PC-3 (cell line): ENCODE measurements at regions not wholly inside any gene's neighbourhood (a gene's known extent, or its start where the extent isn't known, plus 50 kb on each side); places are given as distances from the start of the nearest gene placed in this dataset.

Source experiments
- ATAC-seq: fragments of 200-7000 bp; cut with Tn5 transposase; 2 replicates; pipeline ENCODE4 v1.9.1; 2020; ENCODE audit warnings: mild to moderate bottlenecking, moderate library complexity
- BruUV-seq: library from RNA; stranded (reverse); fragments of 400-500 nt; replicated peaks from 2 replicates; lab custom pipeline; 2021; lab: Mats Ljungman, UMichigan
- CTCF ChIA-PET: fragments of 300-600 bp; sonication (Branson Sonifier 250); formaldehyde crosslinking; loops from one replicate; lab custom pipeline; 2022; ENCODE audit warnings: antibody characterized with exemption; lab: Charles Lee
- POLR2A ChIA-PET: fragments of 300-600 bp; sonication (Branson Sonifier 250); formaldehyde crosslinking; loops from one replicate; lab custom pipeline; 2022; ENCODE audit warnings: antibody characterized with exemption; ENCODE audit not compliant: unreplicated experiment; lab: Charles Lee
- DNase-seq: peaks from one replicate; pipeline ENCODE4 v3.0.0-alpha.2; 2015
- H2AFZ ChIP-seq: fragments of 300-600 bp; sonication (generic); 2 replicates; pipeline ENCODE4 v1.6.0; 2016; ENCODE audit warnings: antibody characterized with exemption, low read length
- H3F3A ChIP-seq: fragments of 300-600 bp; sonication (generic); one replicate; pipeline ENCODE4 v1.6.0; 2017; ENCODE audit warnings: antibody characterized with exemption, low read length, control low read depth, mild to moderate bottlenecking; ENCODE audit not compliant: unreplicated experiment
- H3K27ac ChIP-seq: fragments of 300-600 bp; sonication (generic); 2 replicates; pipeline ENCODE4 v1.5.1; 2016; ENCODE audit warnings: mild to moderate bottlenecking, low read length
- H3K27me3 ChIP-seq: fragments of 300-600 bp; sonication (generic); 2 replicates; pipeline ENCODE4 v1.6.1; 2016; ENCODE audit warnings: low read length, mixed read lengths
- H3K36me3 ChIP-seq: fragments of 300-600 bp; sonication (generic); 2 replicates; pipeline ENCODE4 v1.6.1; 2016; ENCODE audit warnings: low read depth, mixed run types, low read length, mixed read lengths
- H3K4me1 ChIP-seq: fragments of 300-600 bp; sonication (generic); 2 replicates; pipeline ENCODE4 v1.5.1; 2016; ENCODE audit warnings: low read length; ENCODE audit not compliant: insufficient read depth
- H3K4me2 ChIP-seq: fragments of 300-600 bp; sonication (generic); 2 replicates; pipeline ENCODE4 v1.6.0; 2016; ENCODE audit warnings: low read length
- H3K4me3 ChIP-seq: fragments of 300-600 bp; sonication (generic); 2 replicates; pipeline ENCODE4 v1.5.1; 2016; ENCODE audit warnings: mild to moderate bottlenecking, low read length, mixed read lengths
- H3K79me2 ChIP-seq: fragments of 300-600 bp; sonication (generic); 2 replicates; pipeline ENCODE4 v1.6.1; 2017; ENCODE audit warnings: low read length, mixed read lengths
- H3K9ac ChIP-seq: fragments of 300-600 bp; sonication (generic); 2 replicates; pipeline ENCODE4 v1.6.0; 2016; ENCODE audit warnings: mild to moderate bottlenecking, low read length
- H3K9me2 ChIP-seq: fragments of 300-600 bp; sonication (generic); replicated peaks from 2 replicates; pipeline ENCODE4 v1.6.1; 2016; ENCODE audit warnings: mixed run types, low read length, mixed read lengths
- H3K9me3 ChIP-seq: fragments of 300-600 bp; sonication (generic); 2 replicates; pipeline ENCODE4 v1.6.1; 2016; ENCODE audit warnings: low read length, mixed read lengths
- H4K20me1 ChIP-seq: fragments of 300-600 bp; sonication (generic); 2 replicates; pipeline ENCODE4 v1.6.1; 2016; ENCODE audit warnings: low read length, mixed read lengths
- EZH2 ChIP-seq: fragments of 300-600 bp; sonication (generic); IDR thresholded peaks from one replicate; pipeline ENCODE4 v1.6.1; 2017; ENCODE audit warnings: antibody characterized with exemption, mild to moderate bottlenecking, low read length; ENCODE audit not compliant: unreplicated experiment
- EZH2phosphoT487 ChIP-seq: fragments of 300-600 bp; sonication (generic); IDR thresholded peaks from 2 replicates; pipeline ENCODE4 v1.6.1; 2018; ENCODE audit warnings: mild to moderate bottlenecking, antibody characterized with exemption, low read length, borderline replicate concordance
- intact Hi-C: fragments of 100-400 bp; cut with micrococcal nuclease; formaldehyde crosslinking; loops from 2 replicates; pipeline ENCODE4 v1.9.0; 2023
- TF ChIP-seq, protein P1 (sequence below): fragments of 300-600 bp; sonication (generic); conservative IDR thresholded peaks from 2 replicates; pipeline ENCODE4 v1.5.1; 2017; ENCODE audit warnings: antibody characterized with exemption, low read depth, mild to moderate bottlenecking, low read length

DNA sequence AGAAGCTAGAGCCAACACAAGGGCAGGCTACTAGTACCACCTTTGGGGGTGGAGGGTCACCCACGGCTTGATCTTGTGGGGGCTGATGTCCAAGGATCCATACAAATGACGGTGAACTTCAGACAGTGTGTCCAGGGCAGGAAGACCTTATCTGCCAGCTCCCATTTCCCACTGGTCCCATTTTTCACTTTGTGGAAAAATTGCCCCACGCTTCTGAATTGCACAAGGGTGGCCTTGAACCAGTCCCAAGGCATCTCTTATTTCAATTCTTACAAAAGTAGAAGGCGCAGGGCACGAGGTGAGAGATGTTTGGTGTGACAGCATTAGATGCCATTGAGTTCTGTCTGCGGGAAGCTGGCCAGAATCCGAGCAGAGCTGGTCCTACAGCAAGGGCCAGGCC lies 252.7 kb upstream of the CELF2 start:
- POLR2A ChIA-PET, result no interaction called here

DNA sequence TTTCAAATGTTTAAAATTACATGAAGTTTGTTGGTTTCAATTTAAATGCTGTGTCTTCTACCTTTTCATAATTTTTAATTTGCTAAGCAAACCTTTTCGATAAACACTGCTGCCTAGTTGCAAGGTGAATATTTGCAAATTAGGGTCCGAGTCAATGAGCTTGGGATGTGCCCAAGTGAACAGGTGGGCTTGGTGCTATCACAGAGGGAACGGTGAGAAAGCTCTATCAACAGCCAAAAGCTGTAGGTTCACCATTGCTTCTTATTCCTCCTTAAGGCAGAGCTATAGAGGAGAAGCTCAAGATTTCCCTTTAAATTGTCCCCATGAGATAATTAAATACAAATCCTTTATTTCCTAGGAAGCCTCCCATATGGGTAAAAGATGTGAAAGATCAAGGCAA lies 245.3 kb upstream of the CELF2 start:
- H3K27me3 ChIP-seq, result no peaks in the 10 kb centered on the region
- CTCF ChIA-PET, result no interaction called here
- no peak overlapping the region for H3K27ac ChIP-seq
- no TSS peak for BruUV-seq
- H3K4me2 ChIP-seq, result no peak overlapping the region
- H3K4me1 ChIP-seq, result no peaks in the 10 kb centered on the region
- no peaks in the 10 kb centered on the region for H3K79me2 ChIP-seq
- no peak for TF ChIP-seq EZH2
- TF ChIP-seq, protein P1, sequence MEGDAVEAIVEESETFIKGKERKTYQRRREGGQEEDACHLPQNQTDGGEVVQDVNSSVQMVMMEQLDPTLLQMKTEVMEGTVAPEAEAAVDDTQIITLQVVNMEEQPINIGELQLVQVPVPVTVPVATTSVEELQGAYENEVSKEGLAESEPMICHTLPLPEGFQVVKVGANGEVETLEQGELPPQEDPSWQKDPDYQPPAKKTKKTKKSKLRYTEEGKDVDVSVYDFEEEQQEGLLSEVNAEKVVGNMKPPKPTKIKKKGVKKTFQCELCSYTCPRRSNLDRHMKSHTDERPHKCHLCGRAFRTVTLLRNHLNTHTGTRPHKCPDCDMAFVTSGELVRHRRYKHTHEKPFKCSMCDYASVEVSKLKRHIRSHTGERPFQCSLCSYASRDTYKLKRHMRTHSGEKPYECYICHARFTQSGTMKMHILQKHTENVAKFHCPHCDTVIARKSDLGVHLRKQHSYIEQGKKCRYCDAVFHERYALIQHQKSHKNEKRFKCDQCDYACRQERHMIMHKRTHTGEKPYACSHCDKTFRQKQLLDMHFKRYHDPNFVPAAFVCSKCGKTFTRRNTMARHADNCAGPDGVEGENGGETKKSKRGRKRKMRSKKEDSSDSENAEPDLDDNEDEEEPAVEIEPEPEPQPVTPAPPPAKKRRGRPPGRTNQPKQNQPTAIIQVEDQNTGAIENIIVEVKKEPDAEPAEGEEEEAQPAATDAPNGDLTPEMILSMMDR, result no peak
- no peak for TF ChIP-seq EZH2phosphoT487
- POLR2A ChIA-PET, result no interaction called here
- intact Hi-C loops, result no loop called here
- H3K36me3 ChIP-seq, result no peaks in the 10 kb centered on the region
- no peak for DNase-seq
- H3K9me2 ChIP-seq, result no peaks in the 10 kb centered on the region
- H3K9me3 ChIP-seq, result no peaks in the 10 kb centered on the region
- no peak overlapping the region for H2AFZ ChIP-seq
- no peak overlapping the region for H3K4me3 ChIP-seq
- H4K20me1 ChIP-seq, result no peaks in the 10 kb centered on the region
- no peak overlapping the region for H3K9ac ChIP-seq
- H3F3A ChIP-seq, result no peaks in the 10 kb centered on the region
- no peak for ATAC-seq

More for the DNA sequence above, 252.7 kb upstream of the CELF2 start:
- Histone ChIP-seq H3K4me1 (no peaks in the 10 kb centered on the region), H3K4me3 (no peak overlapping the region), H4K20me1 (no peaks in the 10 kb centered on the region), H3K9ac (no peak overlapping the region), H3F3A (no peaks in the 10 kb centered on the region), H3K79me2 (no peaks in the 10 kb centered on the region), H3K4me2 (no peak overlapping the region), H2AFZ (no peak overlapping the region), H3K27me3 (no peaks in the 10 kb centered on the region), H3K36me3 (no peaks in the 10 kb centered on the region), H3K9me3 (no peaks in the 10 kb centered on the region), H3K9me2 (no peaks in the 10 kb centered on the region), H3K27ac (no peak overlapping the region)
- intact Hi-C loops, result no loop called here
- CTCF ChIA-PET, result no interaction called here
- TF ChIP-seq, protein P1, result no peak
- TF ChIP-seq EZH2phosphoT487, result no peak
- no peak for TF ChIP-seq EZH2
- no peak for DNase-seq
- ATAC-seq, result no peak
- BruUV-seq, result no TSS peak

DNA sequence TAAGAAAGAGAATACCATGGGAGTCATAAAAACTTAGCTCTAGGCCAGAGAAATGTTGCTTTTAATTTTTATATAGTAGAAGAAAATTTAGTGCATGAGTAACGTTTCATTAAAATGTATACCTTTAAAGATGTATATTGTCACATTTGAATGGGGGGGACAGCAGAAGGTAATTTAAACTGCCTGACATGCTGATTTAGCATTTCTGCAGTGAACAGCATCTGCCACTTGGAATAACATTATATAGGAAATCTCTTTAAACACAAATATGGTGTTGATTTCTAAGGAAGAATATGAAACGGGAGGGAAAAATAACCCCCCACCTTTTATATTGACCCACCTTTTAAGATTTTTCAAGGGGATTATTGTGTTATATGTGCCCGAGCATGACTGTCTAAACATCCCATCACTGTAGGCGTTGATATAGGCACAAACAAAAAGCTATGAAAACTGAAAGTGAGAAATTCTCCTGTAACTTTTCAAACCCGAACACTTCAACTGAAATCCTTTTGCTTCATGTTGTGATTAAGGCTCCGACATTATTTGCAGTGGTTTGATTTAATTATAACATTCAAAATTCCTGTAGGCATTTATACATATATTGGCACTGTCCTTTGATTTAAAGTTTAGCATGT lies 244.7 kb upstream of the CELF2 start:
- ChIA-PET CTCF (no interaction called here), POLR2A (no interaction called here)
- ATAC-seq (no peak), DNase-seq (no peak)
- no peak overlapping the region for H3K4me2 ChIP-seq
- H3K4me1 ChIP-seq, result no peaks in the 10 kb centered on the region
- H3K36me3 ChIP-seq, result no peaks in the 10 kb centered on the region
- H3F3A ChIP-seq, result no peaks in the 10 kb centered on the region
- H2AFZ ChIP-seq, result no peak overlapping the region
- no peaks in the 10 kb centered on the region for H3K9me3 ChIP-seq
- no peaks in the 10 kb centered on the region for H4K20me1 ChIP-seq
- intact Hi-C loops, result no loop called here
- no peaks in the 10 kb centered on the region for H3K9me2 ChIP-seq
- H3K4me3 ChIP-seq, result no peak overlapping the region
- no peak for TF ChIP-seq EZH2
- TF ChIP-seq EZH2phosphoT487, result no peak
- TF ChIP-seq, protein P1, result no peak
- BruUV-seq, result no TSS peak
- no peaks in the 10 kb centered on the region for H3K27me3 ChIP-seq
- no peak overlapping the region for H3K9ac ChIP-seq
- H3K79me2 ChIP-seq, result no peaks in the 10 kb centered on the region
- H3K27ac ChIP-seq, result no peak overlapping the region
